ENCODE measurements at regions not wholly inside any gene's neighbourhood (a gene's known extent, or its start where the extent isn't known, plus 50 kb on each side); places are given as distances from the start of the nearest gene placed in this dataset.

DNA sequence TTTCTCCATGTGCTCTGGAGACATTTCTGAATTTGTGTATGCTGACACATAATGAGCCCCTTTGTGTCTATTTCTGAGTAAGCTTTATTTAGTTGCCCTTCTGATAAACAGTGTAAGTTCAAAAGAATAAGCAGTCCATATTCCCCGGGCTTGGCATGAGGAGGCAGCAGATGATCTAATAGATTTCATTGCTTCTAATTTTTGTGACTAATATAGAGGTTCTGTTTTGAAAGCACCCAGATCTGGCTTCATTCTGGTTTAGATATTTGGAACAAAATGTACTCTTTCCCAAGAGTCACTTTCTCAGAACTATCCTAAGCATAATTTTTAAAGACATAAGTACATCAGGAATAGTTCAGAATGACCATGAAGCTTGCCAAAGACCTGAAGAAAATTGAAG, 290.9 kb downstream of the BTG1 start:
- no peaks in the 10 kb centered on the region for H3K9me3 Mint-ChIP-seq (ENCODE audit: insufficient read depth)
- H3K27me3 Mint-ChIP-seq: no peaks in the 10 kb centered on the region
- ChIA-PET CTCF (no interaction called here), POLR2A (no interaction called here)
- Histone ChIP-seq H3K4me3 (ENCODE audit: control extremely low read depth in 1 of 5, extremely low read depth in 1 of 5, insufficient read depth in 1 of 5, low read depth in 2 of 5, low read length in 4 of 5) (no peak overlapping the region), H4K20me1 (ENCODE audit: control insufficient read depth, insufficient read depth, low read length, poor library complexity, severe bottlenecking) (no peaks in the 10 kb centered on the region), H3K9ac (ENCODE audit: low read length) (no peak overlapping the region), H3K27me3 (replicated peaks in 1 of 4; ENCODE audit: control extremely low read depth in 1 of 4, control insufficient read depth in 3 of 4, insufficient read depth in 4 of 4, low read length in 3 of 4) (no peaks in the 10 kb centered on the region), H2AFZ (ENCODE audit: insufficient read depth, low read depth, low read length, poor library complexity, severe bottlenecking) (no peak overlapping the region), H3K4me1 (ENCODE audit: control insufficient read depth in 2 of 2, insufficient read depth in 2 of 2, low read length in 2 of 2) (no peaks in the 10 kb centered on the region), H3K27ac (ENCODE audit: low read length in 2 of 2) (no peak overlapping the region), H3K36me3 (replicated peaks in 1 of 2; ENCODE audit: control extremely low read depth in 1 of 2, control insufficient read depth in 1 of 2, extremely low read depth in 1 of 2, insufficient read depth in 2 of 2, low read length in 1 of 2) (no peaks in the 10 kb centered on the region), H3K9me3 (ENCODE audit: control extremely low read depth in 1 of 3, control insufficient read depth in 2 of 3, insufficient read depth in 1 of 3, low read length in 2 of 3) (peaks cover 0 to 2% (median 0%) of the 10 kb centered on the region in 3 donors), H3K4me2 (replicated peaks; ENCODE audit: low read depth, low read length, poor library complexity, severe bottlenecking) (no peak overlapping the region), H3K79me2 (ENCODE audit: control insufficient read depth, insufficient read depth, low read length) (no peaks in the 10 kb centered on the region)
- WGBS (ENCODE audit: insufficient coverage): no CpG with 5 or more reads among the region's 1 CpG
- no peak for TF ChIP-seq EZH2 (IDR thresholded peaks at IDR 0.05; ENCODE audit: borderline replicate concordance, insufficient read depth, low read depth, low read length, poor library complexity, severe bottlenecking)
- no peak for TF ChIP-seq CTCF (IDR thresholded peaks at IDR 0.05)
- intact Hi-C loops (cut with micrococcal nuclease): no loop called here
- no peak overlapping the region for H3K27ac Mint-ChIP-seq
- DNase-seq (no peak), ATAC-seq (ENCODE audit: low read depth) (no peak)
- no peak overlapping the region for H3K4me3 Mint-ChIP-seq
- H3K4me1 Mint-ChIP-seq: no peaks in the 10 kb centered on the region

GRCh38 chr12:91853350-91854127, 292.1 kb downstream of the BTG1 start:
- intact Hi-C loops (cut with micrococcal nuclease): no loop called here
- ATAC-seq (ENCODE audit: low read depth) (no peak), DNase-seq (no peak)
- H3K4me1 Mint-ChIP-seq: no peaks in the 10 kb centered on the region
- 83% methylated on average over 2 of the region's 5 CpGs for WGBS (ENCODE audit: insufficient coverage)
- H3K9me3 ChIP-seq (ENCODE audit: control extremely low read depth in 1 of 3, control insufficient read depth in 2 of 3, insufficient read depth in 1 of 3, low read length in 2 of 3): no peaks in the 10 kb centered on the region
- no peaks in the 10 kb centered on the region for H3K27me3 Mint-ChIP-seq
- H3K27me3 ChIP-seq (replicated peaks in 1 of 4; ENCODE audit: control extremely low read depth in 1 of 4, control insufficient read depth in 3 of 4, insufficient read depth in 4 of 4, low read length in 3 of 4): no peaks in the 10 kb centered on the region
- H4K20me1 ChIP-seq (ENCODE audit: control insufficient read depth, insufficient read depth, low read length, poor library complexity, severe bottlenecking): no peaks in the 10 kb centered on the region
- no peak overlapping the region for H2AFZ ChIP-seq (ENCODE audit: insufficient read depth, low read depth, low read length, poor library complexity, severe bottlenecking)
- no peak overlapping the region for H3K4me3 Mint-ChIP-seq
- no peaks in the 10 kb centered on the region for H3K36me3 ChIP-seq (replicated peaks in 1 of 2; ENCODE audit: control extremely low read depth in 1 of 2, control insufficient read depth in 1 of 2, extremely low read depth in 1 of 2, insufficient read depth in 2 of 2, low read length in 1 of 2)
- H3K9me3 Mint-ChIP-seq (ENCODE audit: insufficient read depth): no peaks in the 10 kb centered on the region
- H3K27ac Mint-ChIP-seq: no peak overlapping the region
- H3K27ac ChIP-seq (ENCODE audit: low read length in 2 of 2): no peak overlapping the region
- H3K79me2 ChIP-seq (ENCODE audit: control insufficient read depth, insufficient read depth, low read length): no peaks in the 10 kb centered on the region
- no peak for TF ChIP-seq EZH2 (IDR thresholded peaks at IDR 0.05; ENCODE audit: borderline replicate concordance, insufficient read depth, low read depth, low read length, poor library complexity, severe bottlenecking)
- no peak for TF ChIP-seq CTCF (IDR thresholded peaks at IDR 0.05)
- POLR2A ChIA-PET: no interaction called here
- no peak overlapping the region for H3K4me2 ChIP-seq (replicated peaks; ENCODE audit: low read depth, low read length, poor library complexity, severe bottlenecking)
- CTCF ChIA-PET: no interaction called here
- no peak overlapping the region for H3K9ac ChIP-seq (ENCODE audit: low read length)
- H3K4me1 ChIP-seq (ENCODE audit: control insufficient read depth in 2 of 2, insufficient read depth in 2 of 2, low read length in 2 of 2): no peaks in the 10 kb centered on the region
- H3K4me3 ChIP-seq (ENCODE audit: control extremely low read depth in 1 of 5, extremely low read depth in 1 of 5, insufficient read depth in 1 of 5, low read depth in 2 of 5, low read length in 4 of 5): no peak overlapping the region
